H1 (cell line): ENCODE measurements at regions not wholly inside any gene's neighbourhood (a gene's known extent, or its start where the extent isn't known, plus 50 kb on each side); places are given as distances from the start of the nearest gene placed in this dataset.

Experiments used
- CTCF ChIA-PET: fragments of 300-600 bp; sonication (Branson Sonifier 250); formaldehyde crosslinking; loops from one replicate; lab custom pipeline; 2021; ENCODE audit not compliant: partially characterized antibody; lab: Charles Lee
- POLR2A ChIA-PET: fragments of 300-600 bp; sonication (Branson Sonifier 250); formaldehyde crosslinking; loops from one replicate; lab custom pipeline; 2021; ENCODE audit warnings: inconsistent platforms; ENCODE audit not compliant: partially characterized antibody; lab: Charles Lee
- DNase-seq, 2 experiments: peaks; one replicate each; pipeline versions ENCODE4 v3.0.0 to v3.0.0-alpha.2; 2010 to 2022; ENCODE audit warnings: low spot score in 2 of 2, low read depth in 1 of 2, mixed read lengths in 1 of 2
- FAIRE-seq: peaks from 2 replicates; lab custom pipeline; 2011; peaks lifted over from hg19 to GRCh38; lab: Jason Lieb, UNC
- H2AFZ ChIP-seq: 2 replicates; pipeline ENCODE4 v1.8.1; 2012; ENCODE audit warnings: low read length, inconsistent platforms
- H2AK5ac ChIP-seq: 2 replicates; pipeline ENCODE4 v1.6.1; 2013; ENCODE audit warnings: low read depth, low read length
- H2BK120ac ChIP-seq: replicated peaks from 2 replicates; pipeline ENCODE3; 2013; ENCODE audit warnings: low read depth, low read length, inconsistent platforms
- H2BK12ac ChIP-seq: 2 replicates; pipeline ENCODE4 v1.6.1; 2013; ENCODE audit warnings: low read depth, low read length
- H2BK15ac ChIP-seq: 2 replicates; pipeline ENCODE4 v1.6.1; 2013; ENCODE audit warnings: low read length
- H2BK20ac ChIP-seq: 2 replicates; pipeline ENCODE4 v1.6.1; 2013; ENCODE audit warnings: low read length
- H2BK5ac ChIP-seq: 2 replicates; pipeline ENCODE4 v1.6.1; 2013; ENCODE audit warnings: low read depth, low read length
- H3K14ac ChIP-seq: 2 replicates; pipeline ENCODE4 v1.6.1; 2013; ENCODE audit warnings: inconsistent platforms; ENCODE audit not compliant: insufficient read length
- H3K18ac ChIP-seq: 2 replicates; pipeline ENCODE4 v1.6.1; 2013; ENCODE audit warnings: low read length; ENCODE audit errors: extremely low read depth
- H3K23ac ChIP-seq: 2 replicates; pipeline ENCODE4 v1.6.1; 2013; ENCODE audit warnings: inconsistent platforms; ENCODE audit not compliant: insufficient read length
- H3K23me2 ChIP-seq: 2 replicates; pipeline ENCODE4 v1.6.1; 2013; ENCODE audit warnings: low read depth, low read length
- H3K27ac ChIP-seq: 2 replicates; pipeline ENCODE4 v1.6.1; 2011; ENCODE audit warnings: low read depth, low read length, inconsistent platforms
- H3K27me3 ChIP-seq, 4 experiments: replicated peaks in 1 of 4; 1 replicate in 1 of 4; 2 replicates in 3 of 4; pipeline versions ENCODE4 v1.6.1 to v1.8.1; 2011 to 2013; ENCODE audit warnings: low read length in 3 of 4, mild to moderate bottlenecking in 3 of 4, inconsistent platforms in 2 of 4, mixed read lengths in 2 of 4, moderate library complexity in 1 of 4; ENCODE audit not compliant: control insufficient read depth in 3 of 4, insufficient read depth in 3 of 4; ENCODE audit errors: extremely low read depth in 1 of 4
- H3K36me3 ChIP-seq, 4 experiments: 2 replicates each; pipeline versions ENCODE4 v1.6.1 to v1.8.1; 2011 to 2013; ENCODE audit warnings: mild to moderate bottlenecking in 4 of 4, low read length in 3 of 4, moderate library complexity in 2 of 4, control low read depth in 1 of 4, inconsistent platforms in 1 of 4; ENCODE audit not compliant: insufficient read depth in 4 of 4, control insufficient read depth in 2 of 4
- H3K4ac ChIP-seq: replicated peaks from 2 replicates; pipeline ENCODE3; 2013; ENCODE audit warnings: low read length, low read depth, mixed read lengths, inconsistent platforms; ENCODE audit not compliant: insufficient read length
- H3K4me1 ChIP-seq, 4 experiments: replicated peaks in 1 of 4; 1 replicate in 1 of 4; 2 replicates in 3 of 4; pipeline versions ENCODE4 v1.6.1 to v1.8.1; 2011 to 2013; ENCODE audit warnings: low read length in 3 of 4, inconsistent platforms in 2 of 4, mixed read lengths in 1 of 4; ENCODE audit not compliant: insufficient read depth in 4 of 4, control insufficient read depth in 3 of 4
- H3K4me2 ChIP-seq, 2 experiments: 2 replicates each; pipeline versions ENCODE4 v1.6.1 to v1.8.1; 2011 to 2013; ENCODE audit warnings: low read depth in 2 of 2, low read length in 2 of 2, control low read depth in 1 of 2, inconsistent platforms in 1 of 2, mild to moderate bottlenecking in 1 of 2; ENCODE audit not compliant: insufficient read depth in 1 of 2
- H3K4me3 ChIP-seq, 4 experiments: fragments of 200-600, 300-600 bp in 1 of 4; sonication (generic), shearing (Covaris generic), sonication (Bioruptor Twin) in 1 of 4; 2 replicates each; pipeline versions ENCODE4 v1.5.1 to v1.8.1; 2011 to 2016; ENCODE audit warnings: low read length in 4 of 4, low read depth in 3 of 4, control low read depth in 2 of 4, inconsistent platforms in 2 of 4, mild to moderate bottlenecking in 2 of 4, mixed read lengths in 1 of 4, moderate library complexity in 1 of 4; ENCODE audit not compliant: insufficient read depth in 2 of 4; ENCODE audit errors: extremely low read depth in 1 of 4
- H3K56ac ChIP-seq: replicated peaks from 2 replicates; pipeline ENCODE3; 2013; ENCODE audit warnings: low read depth, mild to moderate bottlenecking, mixed read lengths, low read length, inconsistent platforms; ENCODE audit not compliant: insufficient read length
- H3K79me1 ChIP-seq: 2 replicates; pipeline ENCODE4 v1.6.1; 2013; ENCODE audit warnings: low read depth, low read length, control low read depth
- H3K79me2 ChIP-seq, 2 experiments: 2 replicates each; pipeline versions ENCODE4 v1.6.1 to v1.8.1; 2012 to 2013; ENCODE audit warnings: low read length in 2 of 2, mild to moderate bottlenecking in 2 of 2, inconsistent platforms in 1 of 2; ENCODE audit not compliant: insufficient read depth in 2 of 2, control insufficient read depth in 1 of 2
- H3K9ac ChIP-seq, 4 experiments: replicated peaks in 1 of 4; 1 replicate in 1 of 4; 2 replicates in 3 of 4; pipeline versions ENCODE4 v1.6.1 to v1.8.1; 2011 to 2013; ENCODE audit warnings: low read depth in 3 of 4, low read length in 3 of 4, control low read depth in 2 of 4, mild to moderate bottlenecking in 2 of 4, moderate library complexity in 2 of 4, inconsistent platforms in 1 of 4; ENCODE audit errors: extremely low read depth in 1 of 4
- H3K9me3 ChIP-seq, 2 experiments: 2 replicates each; pipeline versions ENCODE4 v1.6.1 to v1.8.1; 2012 to 2013; ENCODE audit warnings: mild to moderate bottlenecking in 2 of 2, moderate library complexity in 2 of 2, control low read depth in 1 of 2, inconsistent platforms in 1 of 2, low read depth in 1 of 2, low read length in 1 of 2, mixed read lengths in 1 of 2; ENCODE audit not compliant: insufficient read depth in 2 of 2
- H4K20me1 ChIP-seq, 2 experiments: replicated peaks in 1 of 2; 2 replicates each; pipeline versions ENCODE3 to v1.8.1; 2011 to 2013; ENCODE audit warnings: inconsistent platforms in 2 of 2, low read length in 2 of 2, mild to moderate bottlenecking in 1 of 2; ENCODE audit not compliant: insufficient read depth in 2 of 2, control insufficient read depth in 1 of 2
- H4K5ac ChIP-seq: 2 replicates; pipeline ENCODE4 v1.6.1; 2013; ENCODE audit warnings: low read length, low read depth, mixed read lengths, inconsistent platforms; ENCODE audit not compliant: insufficient read length
- H4K8ac ChIP-seq: 2 replicates; pipeline ENCODE4 v1.8.0; 2013; ENCODE audit warnings: mild to moderate bottlenecking, moderate library complexity, low read length, inconsistent platforms; ENCODE audit not compliant: insufficient read depth; ENCODE audit errors: extremely low read depth
- H4K91ac ChIP-seq: replicated peaks from 2 replicates; pipeline ENCODE3; 2013; ENCODE audit warnings: low read length, mixed read lengths, inconsistent platforms; ENCODE audit not compliant: insufficient read length
- FOSL1 ChIP-seq: IDR thresholded peaks from 2 replicates; pipeline ENCODE4 v1.6.1; 2011; ENCODE audit warnings: mild to moderate bottlenecking, low read depth, low read length, moderate library complexity; ENCODE audit not compliant: insufficient read depth
- PHF8 ChIP-seq: fragments of 200-600 bp; sonication (generic); conservative IDR thresholded peaks from 2 replicates; pipeline ENCODE4 v1.7.1; 2012; ENCODE audit warnings: low read depth, mild to moderate bottlenecking, inconsistent platforms, low read length, moderate library complexity
- WGBS, 2 experiments: shearing (Covaris generic) in 1 of 2; methylation state at CpG; one replicate each; pipeline versions ENCODE4 v1.1.6 to v1.1.7; 2013 to 2015; ENCODE audit warnings: low lambda C conversion rate in 2 of 2, mixed read lengths in 2 of 2, inconsistent platforms in 1 of 2, low coverage in 1 of 2, missing lambda C conversion rate in 1 of 2; ENCODE audit not compliant: insufficient replicate concordance in 2 of 2, insufficient coverage in 1 of 2, insufficient read length in 1 of 2; ENCODE audit errors: extremely low coverage in 1 of 2, missing lambda C conversion rate in 1 of 2; 5-methylcytosine and 5-hydroxymethylcytosine counted together

DNA sequence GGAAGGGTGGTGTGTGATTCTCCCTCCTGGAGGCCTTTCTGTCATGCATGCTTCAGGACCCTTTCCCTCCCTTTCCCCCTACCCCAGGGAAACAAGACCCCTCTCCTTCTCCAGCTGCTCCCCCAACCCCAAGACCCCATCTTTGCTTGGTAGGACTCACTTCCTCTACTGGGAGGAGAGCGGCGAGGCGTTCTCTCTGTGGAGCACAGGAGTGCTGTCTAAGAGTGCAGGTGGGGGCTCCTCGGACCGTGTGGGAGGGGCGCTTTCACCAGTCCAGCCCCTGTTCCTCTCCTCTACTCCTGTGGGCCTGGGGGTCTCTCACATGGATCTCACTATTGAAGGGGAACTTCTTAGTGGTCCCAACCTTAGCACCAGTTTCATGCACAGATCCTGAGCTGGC is 456.1 kb upstream of the ASIC2 start:
- DNase-seq, result no peak
- Histone ChIP-seq H4K5ac (no peak overlapping the region), H3K27ac (no peak overlapping the region), H2BK15ac (peak overlapping the region; percentile 46; the same call in 1 of the 2 replicates), H2AK5ac (0 out of 2 replicates have a peak overlapping the region, but pooled peaks have one; percentile 25), H3K4ac (no peak overlapping the region), H3K36me3 (no peaks in the 10 kb centered on the region), H3K9me3 (no peaks in the 10 kb centered on the region), H2BK20ac (no peak overlapping the region), H3K4me2 (no peak overlapping the region), H4K8ac (no peak overlapping the region), H3K14ac (no peak overlapping the region), H3K79me2 (no peaks in the 10 kb centered on the region), H3K23me2 (no peaks in the 10 kb centered on the region), H3K56ac (no peak overlapping the region), H3K27me3 (peaks cover 5 to 23% (median 16%) of the 10 kb centered on the region in 4 experiments), H2AFZ (no peak overlapping the region), H3K9ac (no peak overlapping the region), H4K91ac (no peak overlapping the region), H3K4me1 (peaks cover 5 to 13% (median 8%) of the 10 kb centered on the region in 4 experiments), H2BK12ac (peak overlapping the region; percentile 88; the same call in 1 of the 2 replicates), H4K20me1 (no peaks in the 10 kb centered on the region), H3K23ac (no peak overlapping the region), H3K4me3 (no peak overlapping the region), H2BK5ac (peak overlapping the region; percentile 31; the same call in 1 of the 2 replicates), H2BK120ac (no peak overlapping the region), H3K79me1 (no peaks in the 10 kb centered on the region), H3K18ac (peak overlapping the region; percentile 43; the same call in 1 of the 2 replicates)
- TF ChIP-seq FOSL1, result no peak
- no peak for TF ChIP-seq PHF8
- FAIRE-seq, result no peak
- ChIA-PET CTCF (interaction anchor here (1.0 to 4.7 kb wide), 5 partner anchors 12 to 397 kb away, joined by 3 to 52 read pairs (median 4); no protein-coding TSS in a partner anchor), POLR2A (interaction anchor here (1.0 kb wide), 1 partner anchor 271 kb away, joined by 3 read pairs; no protein-coding TSS in a partner anchor)
- 83% methylated on average over 6 of the region's 6 CpGs; no CpG with 5 or more reads in 1 of the 2 experiments for WGBS, 2 experiments
